GM12864 (cell line): ENCODE measurements at regions not wholly inside any gene's neighbourhood (a gene's known extent, or its start where the extent isn't known, plus 50 kb on each side); places are given as distances from the start of the nearest gene placed in this dataset.
"Not testable (repeated sequence)": the region's sequence is repeated elsewhere in the genome, so short reads cannot be mapped to it uniquely, and the experiment has no call there.

Source experiments
- DNase-seq: peaks from one replicate; pipeline ENCODE4 v3.0.0-alpha.2; 2011; ENCODE audit warnings: low read depth
- H3K4me3 ChIP-seq: 2 replicates; pipeline ENCODE4 v1.5.1; 2011; ENCODE audit warnings: mild to moderate bottlenecking, low read depth, low read length, control low read depth
- TF ChIP-seq, protein P1 (sequence below): IDR thresholded peaks from 2 replicates; pipeline ENCODE4 v1.5.1; 2011; ENCODE audit warnings: low read depth, mild to moderate bottlenecking, moderate library complexity, low read length, control low read depth, inconsistent platforms; ENCODE audit errors: missing control alignments

DNA sequence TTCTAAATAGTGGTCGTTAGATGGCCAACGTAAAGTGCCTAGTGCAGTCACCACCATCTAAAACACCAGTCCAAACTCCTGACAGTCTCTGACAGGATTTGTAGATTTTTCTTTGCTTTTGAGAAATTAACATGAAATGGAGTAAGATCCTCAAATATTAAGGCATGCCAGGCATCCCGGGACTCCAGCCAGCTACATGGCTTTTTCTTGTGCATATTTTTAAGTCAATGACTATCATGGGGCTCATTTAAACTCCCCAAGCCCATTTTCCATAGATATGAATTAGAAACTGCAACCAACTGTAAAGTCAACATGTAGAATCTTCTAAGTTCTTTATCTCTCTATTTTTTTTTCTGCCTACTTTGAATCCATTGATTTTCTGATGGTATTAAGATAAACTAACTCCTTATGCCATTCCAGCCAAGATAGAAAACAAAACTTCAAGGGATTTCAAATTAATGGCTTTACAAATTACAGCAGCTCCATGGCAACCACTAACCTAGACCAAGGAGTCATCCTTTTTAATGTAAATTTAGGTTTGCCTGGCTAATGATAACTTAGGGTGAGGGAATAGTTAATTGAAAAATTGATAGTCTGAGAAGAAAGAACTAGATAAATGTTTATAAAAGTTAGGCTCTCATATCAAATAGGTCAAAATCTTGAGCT is 764.1 kb upstream of the NXPH2 start:
- TF ChIP-seq, protein P1, sequence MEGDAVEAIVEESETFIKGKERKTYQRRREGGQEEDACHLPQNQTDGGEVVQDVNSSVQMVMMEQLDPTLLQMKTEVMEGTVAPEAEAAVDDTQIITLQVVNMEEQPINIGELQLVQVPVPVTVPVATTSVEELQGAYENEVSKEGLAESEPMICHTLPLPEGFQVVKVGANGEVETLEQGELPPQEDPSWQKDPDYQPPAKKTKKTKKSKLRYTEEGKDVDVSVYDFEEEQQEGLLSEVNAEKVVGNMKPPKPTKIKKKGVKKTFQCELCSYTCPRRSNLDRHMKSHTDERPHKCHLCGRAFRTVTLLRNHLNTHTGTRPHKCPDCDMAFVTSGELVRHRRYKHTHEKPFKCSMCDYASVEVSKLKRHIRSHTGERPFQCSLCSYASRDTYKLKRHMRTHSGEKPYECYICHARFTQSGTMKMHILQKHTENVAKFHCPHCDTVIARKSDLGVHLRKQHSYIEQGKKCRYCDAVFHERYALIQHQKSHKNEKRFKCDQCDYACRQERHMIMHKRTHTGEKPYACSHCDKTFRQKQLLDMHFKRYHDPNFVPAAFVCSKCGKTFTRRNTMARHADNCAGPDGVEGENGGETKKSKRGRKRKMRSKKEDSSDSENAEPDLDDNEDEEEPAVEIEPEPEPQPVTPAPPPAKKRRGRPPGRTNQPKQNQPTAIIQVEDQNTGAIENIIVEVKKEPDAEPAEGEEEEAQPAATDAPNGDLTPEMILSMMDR, result no peak
- no peak for DNase-seq
- no peak overlapping the region for H3K4me3 ChIP-seq

DNA sequence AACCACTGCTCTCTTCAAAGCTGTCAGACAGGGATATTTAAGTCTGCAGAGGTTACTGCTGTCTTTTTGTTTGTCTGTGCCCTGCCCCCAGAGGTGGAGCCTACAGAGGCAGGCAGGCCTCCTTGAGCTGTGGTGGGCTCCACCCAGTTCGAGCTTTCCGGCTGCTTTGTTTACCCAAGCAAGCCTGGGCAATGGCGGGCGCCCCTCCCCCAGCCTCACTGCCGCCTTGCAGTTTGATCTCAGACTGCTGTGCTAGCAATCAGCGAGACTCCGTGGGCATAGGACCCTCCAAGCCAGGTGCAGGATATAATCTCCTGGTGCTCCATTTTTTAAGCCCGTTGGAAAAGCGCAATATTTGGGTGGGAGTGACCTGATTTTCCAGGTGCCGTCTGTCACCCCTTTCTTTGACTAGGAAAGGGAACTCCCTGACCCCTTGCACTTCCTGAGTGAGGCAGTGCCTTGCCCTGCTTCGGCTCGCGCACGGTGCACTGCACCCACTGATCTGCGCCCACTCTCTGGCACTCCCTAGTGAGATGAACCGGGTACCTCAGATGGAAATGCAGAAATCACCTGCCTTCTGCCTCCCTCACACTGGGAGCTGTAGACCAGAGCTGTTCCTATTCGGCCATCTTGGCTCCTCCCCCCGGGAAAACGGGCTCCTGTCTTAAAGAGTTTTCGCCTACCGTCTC is 758.3 kb upstream of the NXPH2 start:
- not testable (repeated sequence) for DNase-seq, H3K4me3 ChIP-seq

DNA sequence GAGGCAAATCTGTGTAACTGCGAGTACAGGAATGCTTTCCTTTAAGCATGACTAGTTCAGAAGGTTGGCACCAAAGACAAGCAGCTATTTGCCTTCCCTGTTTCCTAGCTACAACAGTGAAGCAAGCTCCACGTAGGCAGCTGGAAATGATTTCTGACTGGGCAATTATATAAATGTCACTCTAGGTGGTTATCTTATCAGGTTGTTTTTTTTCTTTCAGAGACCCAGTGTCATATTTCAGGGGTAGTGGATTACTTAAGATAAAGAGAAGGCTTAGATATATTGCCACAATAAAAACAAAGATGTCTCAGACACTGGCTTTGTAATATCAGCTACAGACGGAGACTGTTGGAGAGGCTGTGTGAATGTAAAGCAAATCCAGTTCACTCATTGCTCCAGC is 748.9 kb upstream of the NXPH2 start:
- no peak for DNase-seq
- no peak overlapping the region for H3K4me3 ChIP-seq
- TF ChIP-seq, protein P1, result no peak

DNA sequence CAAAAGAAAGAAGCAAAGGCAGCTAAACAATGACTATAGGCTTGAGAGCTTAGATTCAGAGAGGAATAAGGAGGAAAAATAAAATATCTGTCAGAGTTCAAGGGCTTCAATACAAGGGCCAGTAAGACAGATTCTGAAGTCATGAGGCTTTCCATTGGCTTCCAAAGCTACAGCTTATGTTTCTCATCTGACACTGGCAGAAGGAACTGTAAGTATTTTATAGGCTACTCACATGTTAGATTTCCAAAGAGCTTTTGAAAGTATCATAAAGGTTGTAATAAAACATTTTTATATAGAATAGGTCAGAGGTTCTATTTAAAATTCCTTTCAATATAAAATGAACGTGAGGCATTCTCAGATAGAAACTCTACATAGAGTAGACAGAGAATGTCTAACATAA is 746.6 kb upstream of the NXPH2 start:
- TF ChIP-seq, protein P1, result no peak
- DNase-seq, result no peak

DNA sequence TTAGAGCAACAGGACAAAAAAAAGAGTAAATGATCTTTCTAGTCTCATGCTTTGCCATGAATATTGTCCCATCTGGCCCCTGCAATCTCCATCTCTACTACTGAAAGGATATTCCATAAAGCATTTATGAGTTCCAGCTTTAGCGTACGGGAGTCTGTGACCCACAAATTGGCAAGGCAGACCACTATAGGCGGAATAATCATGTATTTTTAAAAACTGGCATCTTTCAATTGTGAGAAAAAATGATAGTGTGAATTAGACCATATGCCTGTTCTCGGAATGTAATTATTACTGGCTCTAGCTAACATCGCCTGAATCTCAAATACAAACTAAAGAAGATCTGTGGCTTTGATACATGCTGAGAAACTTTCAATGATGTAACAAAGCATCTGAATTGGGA is 738.1 kb upstream of the NXPH2 start:
- no peak overlapping the region for H3K4me3 ChIP-seq
- no peak for DNase-seq
- TF ChIP-seq, protein P1, result no peak

More for the DNA sequence above, 746.6 kb upstream of the NXPH2 start:
- no peak overlapping the region for H3K4me3 ChIP-seq

DNA sequence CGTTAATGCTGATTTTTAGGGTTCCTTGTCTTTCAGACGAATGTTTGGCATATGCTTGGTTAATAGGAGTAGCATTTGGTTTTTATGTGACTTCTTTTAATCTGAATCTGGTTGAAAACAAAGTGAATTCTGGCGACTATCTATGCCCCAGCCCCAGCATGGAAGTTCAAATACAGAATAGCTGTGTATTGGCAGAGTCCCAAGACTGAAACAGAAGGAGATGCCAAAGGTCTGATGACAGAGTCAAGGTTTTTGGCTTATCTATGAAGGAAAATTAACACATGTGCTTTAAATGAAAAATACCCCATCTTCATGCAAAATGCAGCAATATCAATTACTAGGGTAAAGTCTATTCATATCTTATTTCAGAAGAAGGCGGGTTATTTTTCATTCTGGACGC is 734.8 kb upstream of the NXPH2 start:
- TF ChIP-seq, protein P1, result no peak
- no peak for DNase-seq
- no peak overlapping the region for H3K4me3 ChIP-seq

DNA sequence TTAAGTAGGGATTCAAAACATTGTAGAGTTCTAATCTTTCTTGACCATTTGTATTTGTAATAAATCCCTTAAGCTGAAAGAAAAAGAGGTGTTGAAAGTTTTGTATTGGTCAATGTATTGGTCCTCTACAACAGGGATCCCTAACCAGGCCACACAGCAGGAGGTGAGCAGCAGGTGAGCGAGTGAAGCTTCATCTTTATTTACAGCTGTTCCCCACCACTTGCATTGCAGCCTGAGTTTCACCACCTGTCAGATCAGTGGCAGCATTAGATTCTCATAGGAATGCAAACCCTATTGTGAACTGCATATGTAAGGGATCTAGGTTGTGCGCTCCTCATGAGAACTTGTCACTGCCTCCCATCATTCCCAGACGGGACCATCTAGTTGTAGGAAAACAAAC is 715.7 kb upstream of the NXPH2 start:
- DNase-seq, result no peak
- TF ChIP-seq, protein P1, result no peak
- H3K4me3 ChIP-seq, result no peak overlapping the region
